ELR (cell line): ENCODE measurements at regions not wholly inside any gene's neighbourhood (a gene's known extent, or its start where the extent isn't known, plus 50 kb on each side); places are given as distances from the start of the nearest gene placed in this dataset.
"Not testable (repeated sequence)": the region's sequence is repeated elsewhere in the genome, so short reads cannot be mapped to it uniquely, and the experiment has no call there.

Experiments
- DNase-seq: peaks from one replicate; pipeline ENCODE4 v3.0.0-alpha.2; 2015; ENCODE audit warnings: low read depth

GRCh38 chr18:52190195-52190594, 149.8 kb upstream of the DCC start:
- no peak for DNase-seq

GRCh38 chr18:52190631-52191030, 149.4 kb upstream of the DCC start:
- no peak for DNase-seq

GRCh38 chr18:52200406-52200805, 139.6 kb upstream of the DCC start:
- DNase-seq, result no peak

- no peak for DNase-seq
Observed at GRCh38 chr18:52200921-52201663, 138.9 kb upstream of the DCC start.

- no peak for DNase-seq
Observed at GRCh38 chr18:52208646-52209045, 131.4 kb upstream of the DCC start.

GRCh38 chr18:52216109-52216508, 123.9 kb upstream of the DCC start:
- DNase-seq, result no peak

GRCh38 chr18:52216666-52217065, 123.3 kb upstream of the DCC start:
- DNase-seq, result no peak

GRCh38 chr18:52219102-52219501, 120.9 kb upstream of the DCC start:
- no peak for DNase-seq

- no peak for DNase-seq
Observed at GRCh38 chr18:52220062-52220591, 119.9 kb upstream of the DCC start.

GRCh38 chr18:52222211-52222610, 117.8 kb upstream of the DCC start:
- DNase-seq, result no peak

GRCh38 chr18:52227536-52227935, 112.5 kb upstream of the DCC start:
- DNase-seq, result no peak

GRCh38 chr18:52228166-52228565, 111.8 kb upstream of the DCC start:
- no peak for DNase-seq

- no peak for DNase-seq
Observed at GRCh38 chr18:52236131-52236530, 103.9 kb upstream of the DCC start.

GRCh38 chr18:52237551-52237950, 102.4 kb upstream of the DCC start:
- no peak for DNase-seq

GRCh38 chr18:52242711-52243110, 97.3 kb upstream of the DCC start:
- no peak for DNase-seq

GRCh38 chr18:52244658-52245057, 95.3 kb upstream of the DCC start:
- DNase-seq, result no peak

GRCh38 chr18:52254367-52254766, 85.6 kb upstream of the DCC start:
- no peak for DNase-seq

GRCh38 chr18:52257417-52257816, 82.6 kb upstream of the DCC start:
- not testable (repeated sequence) for DNase-seq

GRCh38 chr18:52275817-52276216, 64.2 kb upstream of the DCC start:
- no peak for DNase-seq

GRCh38 chr18:52277785-52278184, 62.2 kb upstream of the DCC start:
- DNase-seq, result no peak

GRCh38 chr18:52278191-52278590, 61.8 kb upstream of the DCC start:
- no peak for DNase-seq

GRCh38 chr18:52280702-52281101, 59.3 kb upstream of the DCC start:
- DNase-seq, result no peak

GRCh38 chr18:52283927-52284326, 56.1 kb upstream of the DCC start:
- DNase-seq, result no peak

GRCh38 chr18:52286675-52287074, 53.3 kb upstream of the DCC start:
- no peak for DNase-seq
